ENCODE measurements at regions not wholly inside any gene's neighbourhood (a gene's known extent, or its start where the extent isn't known, plus 50 kb on each side); places are given as distances from the start of the nearest gene placed in this dataset.

GRCh38 chr3:159832024-159832423 lies 156.6 kb upstream of the IL12A start:
- no peak for DNase-seq

- no peak for DNase-seq
Observed at GRCh38 chr3:159835126-159835525, 153.5 kb upstream of the IL12A start.

GRCh38 chr3:159837725-159838124 lies 150.9 kb upstream of the IL12A start:
- no peak for DNase-seq

GRCh38 chr3:159838938-159839337 lies 149.7 kb upstream of the IL12A start:
- no peak for DNase-seq

GRCh38 chr3:159839561-159840379 lies 148.9 kb upstream of the IL12A start, which contains the start of gene SCHIP1:
SCHIP1 (plus strand) TSS chr3:159839861.
- peak; percentile 95 for DNase-seq

- DNase-seq = no peak
Observed at GRCh38 chr3:159840703-159841299, 147.8 kb upstream of the IL12A start.

GRCh38 chr3:159841766-159842165 lies 146.9 kb upstream of the IL12A start:
- peak; percentile 84 for DNase-seq

- DNase-seq = no peak
Observed at GRCh38 chr3:159843840-159844730, 144.6 kb upstream of the IL12A start.

GRCh38 chr3:159844801-159845261 lies 143.8 kb upstream of the IL12A start:
- DNase-seq = no peak

- DNase-seq = no peak
Observed at GRCh38 chr3:159845737-159846136, 142.9 kb upstream of the IL12A start.

- DNase-seq = no peak
Observed at GRCh38 chr3:159846255-159846654, 142.4 kb upstream of the IL12A start.

- peak; percentile 88 for DNase-seq
Observed at GRCh38 chr3:159848348-159849118, 140.1 kb upstream of the IL12A start.

GRCh38 chr3:159850481-159850880 lies 138.2 kb upstream of the IL12A start:
- no peak for DNase-seq

GRCh38 chr3:159852266-159852665 lies 136.4 kb upstream of the IL12A start:
- DNase-seq = no peak

- peak; percentile 70 for DNase-seq
Observed at GRCh38 chr3:159852821-159853505, 135.7 kb upstream of the IL12A start.

GRCh38 chr3:159853506-159853864 lies 135.2 kb upstream of the IL12A start:
- DNase-seq = no peak

- DNase-seq = no peak
Observed at GRCh38 chr3:159854500-159855124, 134.0 kb upstream of the IL12A start.

GRCh38 chr3:159855599-159856346 lies 132.9 kb upstream of the IL12A start:
- no peak for DNase-seq

- peak; percentile 60 for DNase-seq
Observed at GRCh38 chr3:159856590-159857104, 132.0 kb upstream of the IL12A start.

GRCh38 chr3:159857840-159858239 lies 130.8 kb upstream of the IL12A start:
- DNase-seq = no peak
